Mesendoderm (in vitro differentiated cells): ENCODE measurements at regions not wholly inside any gene's neighbourhood (a gene's known extent, or its start where the extent isn't known, plus 50 kb on each side); places are given as distances from the start of the nearest gene placed in this dataset.
"Not testable (repeated sequence)": the region's sequence is repeated elsewhere in the genome, so short reads cannot be mapped to it uniquely, and the experiment has no call there.

ENCODE experiments used
- DNase-seq: peaks from one replicate; pipeline ENCODE4 v3.0.0; 2013
- H2AK5ac ChIP-seq: 2 replicates; pipeline ENCODE4 v1.6.1; 2013; ENCODE audit warnings: low read length, inconsistent platforms
- H2BK120ac ChIP-seq: 2 replicates; pipeline ENCODE4 v1.6.1; 2013; ENCODE audit warnings: low read depth, mild to moderate bottlenecking, low read length, moderate library complexity, mixed read lengths
- H2BK15ac ChIP-seq: replicated peaks from 2 replicates; pipeline ENCODE4 v1.6.1; 2013; ENCODE audit warnings: low read depth, mild to moderate bottlenecking, moderate library complexity
- H2BK5ac ChIP-seq: 2 replicates; pipeline ENCODE4 v1.6.1; 2013; ENCODE audit warnings: low read length, inconsistent platforms
- H3K18ac ChIP-seq: 2 replicates; pipeline ENCODE4 v1.6.1; 2013; ENCODE audit warnings: mild to moderate bottlenecking, low read length, mixed read lengths
- H3K23ac ChIP-seq: one replicate; pipeline ENCODE4 v1.6.1; 2013; ENCODE audit warnings: low read length
- H3K27ac ChIP-seq: 2 replicates; pipeline ENCODE4 v1.5.1; 2013; ENCODE audit warnings: low read depth, mild to moderate bottlenecking, inconsistent platforms, low read length, moderate library complexity
- H3K27me3 ChIP-seq: 2 replicates; pipeline ENCODE4 v1.6.1; 2013; ENCODE audit warnings: low read length, control low read depth, mild to moderate bottlenecking, inconsistent platforms; ENCODE audit not compliant: insufficient read depth, poor library complexity
- H3K36me3 ChIP-seq: 2 replicates; pipeline ENCODE4 v1.6.1; 2013; ENCODE audit warnings: low read length, inconsistent platforms; ENCODE audit not compliant: control insufficient read depth, insufficient read depth
- H3K4ac ChIP-seq: one replicate; pipeline ENCODE4 v1.6.1; 2013; ENCODE audit warnings: low read depth, mild to moderate bottlenecking, low read length, moderate library complexity
- H3K4me1 ChIP-seq: 2 replicates; pipeline ENCODE4 v1.6.1; 2013; ENCODE audit warnings: low read depth, low read length, inconsistent platforms; ENCODE audit not compliant: control insufficient read depth
- H3K4me2 ChIP-seq: 2 replicates; pipeline ENCODE4 v1.6.1; 2013; ENCODE audit warnings: low read length
- H3K4me3 ChIP-seq: 2 replicates; pipeline ENCODE4 v1.5.1; 2013; ENCODE audit warnings: mild to moderate bottlenecking, low read length
- H3K56ac ChIP-seq: one replicate; pipeline ENCODE4 v1.6.1; 2013; ENCODE audit warnings: low read length
- H3K79me1 ChIP-seq: 2 replicates; pipeline ENCODE4 v1.6.1; 2013; ENCODE audit warnings: low read length, inconsistent platforms
- H3K79me2 ChIP-seq: 2 replicates; pipeline ENCODE4 v1.6.1; 2013; ENCODE audit warnings: mild to moderate bottlenecking, low read length; ENCODE audit not compliant: control insufficient read depth, insufficient read depth
- H3K9ac ChIP-seq: 2 replicates; pipeline ENCODE4 v1.6.1; 2013; ENCODE audit warnings: low read length, inconsistent platforms
- H4K5ac ChIP-seq: one replicate; pipeline ENCODE4 v1.6.1; 2013; ENCODE audit warnings: low read length
- H4K8ac ChIP-seq: one replicate; pipeline ENCODE4 v1.6.1; 2013; ENCODE audit warnings: low read depth, mild to moderate bottlenecking, control low read depth, low read length, moderate library complexity
- WGBS: extraction: QIAGEN DNeasy Blood & Tissue Kit; methylation state at CpG from one replicate; pipeline ENCODE4 v1.1.7; 2013; ENCODE audit warnings: low lambda C conversion rate, missing lambda C conversion rate; ENCODE audit not compliant: insufficient coverage; ENCODE audit errors: extremely low coverage; 5-methylcytosine and 5-hydroxymethylcytosine counted together

DNA sequence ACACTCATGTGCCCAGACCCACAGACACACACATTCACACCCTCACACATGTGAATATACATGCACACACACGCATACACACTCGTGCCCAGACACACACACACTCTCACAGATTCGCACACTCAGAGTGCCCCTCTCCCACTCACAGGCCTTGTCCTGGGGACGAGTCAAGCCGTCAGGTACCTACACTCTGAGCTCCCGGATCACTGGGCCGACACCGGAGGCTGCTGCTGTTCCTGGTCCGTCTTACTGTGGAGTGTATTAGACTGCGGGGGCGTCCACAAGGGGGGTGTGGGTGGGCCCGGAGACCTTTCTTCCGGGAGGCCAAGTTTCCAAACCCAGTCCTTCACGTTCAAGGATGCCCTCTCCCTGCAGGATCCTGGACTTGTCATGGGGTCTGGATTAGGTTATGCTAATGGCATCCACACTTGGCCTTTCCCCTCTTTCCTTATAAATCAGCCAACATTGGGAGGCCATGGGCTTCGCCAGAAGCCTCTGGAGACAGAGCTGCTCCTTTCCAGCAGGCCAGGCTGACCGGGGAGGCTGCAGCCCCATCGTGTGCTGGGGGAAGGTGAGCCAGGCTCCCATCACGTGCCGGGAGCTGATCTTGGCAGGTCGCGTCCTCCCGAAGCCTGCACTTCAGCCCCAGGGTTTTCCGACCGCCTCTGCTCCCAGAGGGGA, 186.4 kb downstream of the NPIPB11 start:
- H3K18ac ChIP-seq, H3K4me2 ChIP-seq, H2BK120ac ChIP-seq, H3K4me1 ChIP-seq, H3K79me1 ChIP-seq, H3K9ac ChIP-seq, DNase-seq, H2BK5ac ChIP-seq, H3K56ac ChIP-seq, H3K36me3 ChIP-seq, H4K5ac ChIP-seq, H3K79me2 ChIP-seq, H3K27ac ChIP-seq, H3K27me3 ChIP-seq, H4K8ac ChIP-seq, H3K4ac ChIP-seq, H2BK15ac ChIP-seq, H3K4me3 ChIP-seq, H2AK5ac ChIP-seq, H3K23ac ChIP-seq: not testable (repeated sequence)
- WGBS: no CpG with 5 or more reads among the region's 24 CpGs

DNA sequence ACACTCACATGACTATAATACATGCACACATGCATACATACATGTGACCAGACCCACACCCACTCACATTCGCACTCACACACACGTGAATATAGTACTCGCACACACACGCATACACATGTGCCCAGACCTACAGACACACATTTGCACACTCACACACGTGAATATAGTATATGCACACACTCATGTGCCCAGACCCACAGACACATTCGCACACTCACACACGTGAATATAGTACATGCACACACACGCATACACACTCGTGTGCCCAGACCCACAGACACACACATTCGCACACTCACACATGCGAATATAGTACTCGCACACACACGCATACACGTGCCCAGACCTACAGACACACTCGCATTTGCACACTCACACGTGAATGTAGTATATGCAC, 186.9 kb downstream of the NPIPB11 start:
- H4K8ac ChIP-seq, H3K36me3 ChIP-seq, H3K4me2 ChIP-seq, H3K18ac ChIP-seq, H3K27ac ChIP-seq, H2BK5ac ChIP-seq, H4K5ac ChIP-seq, H3K79me2 ChIP-seq, H3K4me3 ChIP-seq, H3K27me3 ChIP-seq, DNase-seq, H3K79me1 ChIP-seq, H3K4me1 ChIP-seq, H2BK15ac ChIP-seq, H3K56ac ChIP-seq, H3K9ac ChIP-seq, H2AK5ac ChIP-seq, H3K4ac ChIP-seq, H2BK120ac ChIP-seq, H3K23ac ChIP-seq: not testable (repeated sequence)
- WGBS: no CpG with 5 or more reads among the region's 16 CpGs

DNA sequence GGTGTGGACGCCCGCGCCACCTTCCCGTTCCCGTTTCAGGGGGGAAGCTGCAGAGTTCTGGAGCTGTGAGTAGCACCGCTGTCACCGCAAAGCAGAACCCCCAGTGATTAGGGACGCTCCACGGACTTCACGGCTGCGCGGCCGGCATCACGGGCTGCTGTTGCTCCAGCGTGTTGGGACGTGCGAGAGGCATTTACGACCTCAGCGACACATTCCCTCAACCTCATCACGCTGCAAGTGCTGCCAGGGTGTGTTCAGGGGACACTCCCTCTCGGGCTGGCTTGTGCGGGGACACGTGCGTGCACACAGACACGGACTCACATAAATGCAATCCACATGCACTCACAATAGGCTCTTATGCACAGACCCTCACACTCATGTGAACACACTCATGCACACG, 187.9 kb downstream of the NPIPB11 start:
- H3K18ac ChIP-seq, H3K79me1 ChIP-seq, H2AK5ac ChIP-seq, H4K5ac ChIP-seq, H3K79me2 ChIP-seq, H3K23ac ChIP-seq, H2BK5ac ChIP-seq, H3K4me1 ChIP-seq, H3K56ac ChIP-seq, H3K4ac ChIP-seq, DNase-seq, H3K9ac ChIP-seq, H3K27ac ChIP-seq, H2BK120ac ChIP-seq, H3K27me3 ChIP-seq, H2BK15ac ChIP-seq, H3K4me3 ChIP-seq, H3K36me3 ChIP-seq, H4K8ac ChIP-seq, H3K4me2 ChIP-seq: not testable (repeated sequence)
- no CpG with 5 or more reads among the region's 26 CpGs for WGBS

DNA sequence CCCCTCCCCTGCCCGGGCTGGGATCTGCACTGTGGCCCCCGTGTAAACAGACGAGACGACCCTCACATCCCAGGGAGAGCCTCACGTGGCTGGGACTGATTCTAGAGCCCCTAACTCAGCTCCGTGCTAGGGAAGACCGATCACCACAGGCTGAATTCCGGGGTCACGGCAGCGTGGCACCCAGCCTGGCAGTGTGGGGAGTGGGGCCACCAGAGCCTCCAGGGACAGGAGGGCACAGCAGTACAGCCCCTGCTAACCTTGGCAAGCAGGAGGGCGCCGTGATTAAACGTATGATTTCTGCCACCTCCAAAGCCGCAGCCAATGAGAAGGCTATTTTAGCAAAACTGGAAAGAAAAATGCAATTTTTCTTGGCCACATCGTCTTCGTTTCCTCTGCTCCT, 188.3 kb downstream of the NPIPB11 start:
- not testable (repeated sequence) for H3K56ac ChIP-seq, DNase-seq, H3K18ac ChIP-seq, H3K27me3 ChIP-seq, H3K36me3 ChIP-seq, H2BK15ac ChIP-seq, H3K23ac ChIP-seq, H3K9ac ChIP-seq, H3K79me2 ChIP-seq, H3K4me2 ChIP-seq, H3K4me1 ChIP-seq, H3K79me1 ChIP-seq, H2BK120ac ChIP-seq, H3K4me3 ChIP-seq, H2AK5ac ChIP-seq, H4K8ac ChIP-seq, H2BK5ac ChIP-seq, H3K4ac ChIP-seq, H3K27ac ChIP-seq, H4K5ac ChIP-seq
- no CpG with 5 or more reads among the region's 16 CpGs for WGBS

DNA sequence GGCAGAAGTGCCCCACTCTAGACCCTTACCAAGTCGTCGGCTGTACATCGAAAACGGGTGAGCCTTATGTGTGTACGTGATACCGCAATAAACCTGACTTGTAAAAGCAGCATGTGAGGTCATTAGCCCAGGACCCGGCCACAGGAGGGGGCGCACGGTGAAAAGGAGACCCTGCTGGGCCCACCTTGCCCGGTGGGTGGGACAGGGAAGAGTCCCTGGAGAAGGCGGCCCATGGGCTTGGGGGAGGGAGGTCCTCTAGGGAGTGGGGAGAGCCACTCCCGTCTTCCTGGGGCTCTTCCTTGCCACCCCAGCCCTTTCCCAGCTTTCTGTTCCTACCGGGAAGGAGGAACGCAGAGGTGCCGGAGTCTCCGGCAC, 188.8 kb downstream of the NPIPB11 start:
- H4K5ac ChIP-seq, H3K9ac ChIP-seq, H3K56ac ChIP-seq, H3K27ac ChIP-seq, H3K4me2 ChIP-seq, H2BK120ac ChIP-seq, H3K79me2 ChIP-seq, H3K79me1 ChIP-seq, H3K27me3 ChIP-seq, H3K23ac ChIP-seq, H2BK15ac ChIP-seq, H3K18ac ChIP-seq, H3K4ac ChIP-seq, H2AK5ac ChIP-seq, H3K36me3 ChIP-seq, H2BK5ac ChIP-seq, DNase-seq, H4K8ac ChIP-seq, H3K4me3 ChIP-seq, H3K4me1 ChIP-seq: not testable (repeated sequence)
- no CpG with 5 or more reads among the region's 16 CpGs for WGBS

DNA sequence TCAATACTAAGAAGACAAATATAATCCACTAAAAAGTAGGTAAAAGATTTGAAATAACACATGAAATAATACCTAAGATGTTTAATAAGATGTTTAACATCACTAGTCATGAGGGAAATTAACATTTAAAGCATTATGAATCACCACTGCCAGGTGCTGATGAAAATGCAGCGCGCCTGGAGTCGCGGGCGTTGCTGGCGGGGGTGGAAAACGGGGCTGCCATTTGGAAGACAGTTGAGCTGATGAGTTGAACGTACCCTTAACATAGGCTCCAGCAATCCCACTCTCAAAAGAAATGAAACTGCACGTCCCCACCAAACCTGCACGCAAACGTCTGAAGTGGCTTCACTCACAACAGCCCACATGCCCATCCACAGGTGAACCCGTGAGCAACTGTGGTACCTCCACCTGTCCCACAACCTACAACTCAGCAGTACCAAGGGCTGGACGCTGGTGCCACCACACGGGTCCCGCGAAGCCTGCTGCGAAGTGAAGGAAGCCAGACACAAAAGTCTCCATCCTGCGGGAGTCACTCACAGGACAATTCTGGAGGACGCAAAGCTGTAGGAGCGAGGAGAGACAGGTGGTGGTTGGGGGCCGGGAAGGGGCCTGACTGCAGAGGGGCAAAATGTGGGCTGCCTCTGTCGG, 189.3 kb downstream of the NPIPB11 start:
- not testable (repeated sequence) for H4K5ac ChIP-seq, H2BK120ac ChIP-seq, H3K27ac ChIP-seq, H3K4me2 ChIP-seq, H3K23ac ChIP-seq, H3K4me1 ChIP-seq, H2AK5ac ChIP-seq, H3K79me2 ChIP-seq, H3K79me1 ChIP-seq, H2BK5ac ChIP-seq, H3K27me3 ChIP-seq, H3K36me3 ChIP-seq, H3K56ac ChIP-seq, H3K4ac ChIP-seq, H3K9ac ChIP-seq, H4K8ac ChIP-seq, DNase-seq, H3K18ac ChIP-seq, H2BK15ac ChIP-seq, H3K4me3 ChIP-seq
- no CpG with 5 or more reads among the region's 22 CpGs for WGBS
